GM23248 (cell line): ENCODE measurements at regions not wholly inside any gene's neighbourhood (a gene's known extent, or its start where the extent isn't known, plus 50 kb on each side); places are given as distances from the start of the nearest gene placed in this dataset.

Experiments
- EZH2 ChIP-seq: fragments of 200-600 bp; sonication (generic); IDR thresholded peaks from 2 replicates; pipeline ENCODE4 v1.6.1; 2018; ENCODE audit warnings: antibody characterized with exemption, mild to moderate bottlenecking; ENCODE audit not compliant: insufficient read depth, poor library complexity, severe bottlenecking
- EZH2phosphoT487 ChIP-seq: fragments of 200-600 bp; sonication (generic); IDR thresholded peaks from 2 replicates; pipeline ENCODE4 v1.6.1; 2018; ENCODE audit warnings: antibody characterized with exemption, moderate library complexity, mild to moderate bottlenecking, low read depth; ENCODE audit not compliant: insufficient read depth

DNA sequence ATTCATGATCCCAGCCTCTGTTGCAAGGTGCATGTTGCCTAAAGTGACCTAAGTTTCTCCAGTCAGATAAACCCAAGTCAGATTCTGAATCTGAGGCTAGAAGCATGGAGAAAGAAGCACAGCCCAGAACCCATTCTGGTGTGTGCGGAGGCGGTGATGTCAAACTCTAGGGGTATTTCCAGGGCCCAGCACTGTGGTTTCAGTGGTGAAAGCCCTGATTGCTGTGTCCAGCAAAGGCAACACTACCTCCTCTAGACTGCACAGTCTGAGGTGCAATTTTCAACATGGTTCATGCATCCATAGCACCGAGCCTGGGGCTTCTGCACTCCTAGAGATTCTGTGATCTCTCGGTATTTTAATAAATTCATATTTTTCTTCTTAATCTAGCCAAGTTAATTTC lies 264.8 kb upstream of the KLHL29 start:
- TF ChIP-seq EZH2phosphoT487: no peak
- no peak for TF ChIP-seq EZH2
